Stimulated activated CD4-positive, alpha-beta T cell treated with anti-CD3 and anti-CD28 coated beads, Interleukin-2, amount 100 ng/mL, for 4 hours (primary cell): ENCODE measurements at regions not wholly inside any gene's neighbourhood (a gene's known extent, or its start where the extent isn't known, plus 50 kb on each side); places are given as distances from the start of the nearest gene placed in this dataset.

Experiments used
- DNase-seq: peaks from one replicate; pipeline ENCODE4 v3.0.0-alpha.2; 2020; ENCODE audit warnings: low read depth

- no peak for DNase-seq
These were observed 125.3 kb downstream of the TSHZ3 start for GRCh38 chr19:31223740-31224534.

DNA sequence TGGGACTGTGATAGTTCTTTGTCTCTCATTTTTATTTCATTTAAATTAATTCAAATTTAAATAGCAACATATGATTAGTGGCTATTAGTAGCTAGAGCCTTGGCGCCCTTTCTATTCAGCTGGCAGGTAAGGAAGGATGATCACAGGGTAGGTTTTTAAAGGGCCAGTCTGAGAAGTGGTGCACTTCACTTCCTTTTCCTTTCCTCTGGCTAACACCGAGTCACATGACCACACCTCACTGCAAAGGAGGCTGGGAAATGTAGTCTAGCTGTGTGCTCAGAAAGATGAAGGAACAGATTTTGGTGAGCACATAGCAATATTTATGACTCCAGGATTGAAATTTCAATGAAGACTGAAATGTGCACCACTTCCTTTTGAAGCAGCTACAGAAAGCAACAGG lies 128.7 kb downstream of the TSHZ3 start:
- DNase-seq, result peak; percentile 11

DNA sequence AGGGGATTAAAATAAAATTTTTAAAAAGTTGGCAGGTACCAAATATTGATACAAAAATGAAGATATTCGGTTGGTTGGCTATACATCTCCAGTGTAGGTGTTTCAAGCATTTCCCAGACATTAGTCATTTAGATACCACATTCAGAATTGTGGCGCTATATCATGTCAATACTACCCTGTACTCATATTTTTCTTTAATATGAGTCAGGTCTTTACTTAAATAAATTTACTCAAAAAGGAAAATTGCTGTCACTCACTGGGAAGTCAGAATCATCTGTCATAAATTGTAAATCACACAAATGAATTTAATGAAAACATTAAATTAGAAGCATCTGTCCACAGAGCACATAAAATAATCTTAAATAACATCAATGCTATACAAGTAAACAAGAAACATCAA lies 134.2 kb downstream of the TSHZ3 start:
- DNase-seq, result no peak

DNA sequence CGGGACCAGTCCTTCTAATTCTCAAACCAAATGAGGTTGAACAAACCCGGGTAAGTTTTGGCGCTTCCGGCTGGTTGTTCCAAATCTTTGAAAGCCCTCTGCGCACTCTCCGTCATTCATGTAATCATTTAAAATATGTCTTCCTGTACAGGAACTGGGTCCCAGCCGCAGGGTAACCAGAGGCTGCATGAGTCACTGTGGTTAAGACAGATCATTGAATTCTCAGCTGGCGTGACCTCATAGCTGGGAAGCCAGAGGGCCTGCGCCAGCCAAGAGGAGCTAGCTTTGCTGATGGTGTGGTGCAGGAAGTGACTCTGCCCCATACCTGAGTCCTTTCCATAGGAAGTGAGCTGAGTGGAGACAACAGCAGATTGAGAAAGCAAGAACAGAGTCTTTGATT lies 135.2 kb downstream of the TSHZ3 start:
- DNase-seq, result peak; percentile 85

DNA sequence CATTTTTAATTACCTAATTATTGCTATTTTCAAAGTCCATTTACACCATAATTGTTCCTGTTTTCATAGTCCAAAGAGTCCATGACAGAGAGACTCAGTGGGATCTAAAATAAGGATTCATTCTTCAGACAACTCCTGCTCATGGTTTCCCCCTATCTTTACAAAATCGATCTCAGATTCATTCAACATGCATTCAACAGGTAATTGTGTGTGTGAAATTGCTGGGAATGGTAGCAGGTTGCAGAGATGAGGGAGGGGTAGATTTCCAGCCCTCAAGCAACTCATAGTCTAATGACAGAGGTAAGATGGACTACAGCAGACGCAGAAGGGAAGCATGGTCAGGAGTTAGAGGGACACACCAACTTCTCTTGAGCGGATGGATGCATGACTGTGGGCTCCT lies 138.1 kb downstream of the TSHZ3 start:
- no peak for DNase-seq

- DNase-seq, result no peak
These were observed 143.2 kb downstream of the TSHZ3 start for GRCh38 chr19:31205887-31206518.

- DNase-seq, result no peak
These were observed 145.1 kb downstream of the TSHZ3 start for GRCh38 chr19:31204115-31204514.

DNA sequence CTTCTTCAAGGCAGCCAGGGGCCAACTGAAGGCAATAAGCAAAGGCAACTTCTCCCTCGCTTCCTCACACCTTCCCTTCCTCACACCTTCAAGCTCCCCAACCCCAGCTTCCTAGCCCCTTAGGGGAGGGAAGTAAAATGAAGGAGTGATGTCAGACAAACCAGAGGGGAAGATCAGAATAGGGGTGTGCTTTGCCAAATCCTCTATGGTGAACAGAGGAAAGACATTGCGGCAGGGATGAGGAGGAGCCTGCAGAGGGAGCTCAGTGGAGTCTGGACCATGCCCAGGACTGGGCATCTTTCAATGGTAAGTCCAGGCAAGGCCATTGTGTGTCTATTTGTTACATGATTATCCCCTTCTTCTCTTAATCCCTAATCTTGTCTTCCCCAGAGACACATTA lies 164.0 kb downstream of the TSHZ3 start:
- DNase-seq, result no peak

DNA sequence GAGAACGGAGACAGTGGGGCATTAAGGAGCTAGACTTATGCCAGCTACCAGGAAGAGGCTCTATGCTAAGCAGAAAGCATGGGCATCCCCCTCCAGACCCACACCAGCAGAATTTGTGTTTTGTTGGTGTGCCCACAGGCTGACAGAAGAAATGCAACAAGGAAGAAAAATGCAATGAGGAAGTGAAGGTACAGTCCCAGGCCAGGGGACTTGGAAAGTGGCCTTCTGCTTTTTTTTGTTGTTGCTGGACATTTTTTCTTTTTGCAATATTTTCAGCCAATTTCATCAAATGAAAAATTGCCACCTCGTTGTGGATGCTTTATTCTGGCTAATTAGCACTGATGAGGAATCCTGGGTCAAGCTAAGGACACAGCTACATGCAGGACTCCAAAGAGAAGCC lies 167.7 kb downstream of the TSHZ3 start:
- DNase-seq, result no peak

GRCh38 chr19:31180907-31181306 lies 168.3 kb downstream of the TSHZ3 start:
- no peak for DNase-seq

DNA sequence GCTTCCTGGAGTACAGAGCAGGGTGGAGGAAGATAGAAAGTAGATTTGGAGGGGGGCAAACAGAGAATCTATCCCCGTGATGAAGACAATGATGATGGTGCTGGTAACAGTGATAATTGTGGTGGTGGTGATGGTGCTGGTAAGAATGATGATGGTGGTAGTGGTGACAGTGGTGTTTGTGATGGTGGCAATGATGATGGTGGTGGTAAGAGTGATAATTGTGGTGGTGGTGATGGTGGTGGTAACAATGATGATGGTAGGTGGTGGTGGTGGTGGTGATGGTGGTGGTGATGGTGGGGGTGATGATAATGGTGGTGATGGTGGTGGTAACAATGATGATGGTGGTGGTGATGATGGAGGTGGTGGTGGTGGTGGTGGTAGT lies 169.8 kb downstream of the TSHZ3 start:
- no peak for DNase-seq

DNA sequence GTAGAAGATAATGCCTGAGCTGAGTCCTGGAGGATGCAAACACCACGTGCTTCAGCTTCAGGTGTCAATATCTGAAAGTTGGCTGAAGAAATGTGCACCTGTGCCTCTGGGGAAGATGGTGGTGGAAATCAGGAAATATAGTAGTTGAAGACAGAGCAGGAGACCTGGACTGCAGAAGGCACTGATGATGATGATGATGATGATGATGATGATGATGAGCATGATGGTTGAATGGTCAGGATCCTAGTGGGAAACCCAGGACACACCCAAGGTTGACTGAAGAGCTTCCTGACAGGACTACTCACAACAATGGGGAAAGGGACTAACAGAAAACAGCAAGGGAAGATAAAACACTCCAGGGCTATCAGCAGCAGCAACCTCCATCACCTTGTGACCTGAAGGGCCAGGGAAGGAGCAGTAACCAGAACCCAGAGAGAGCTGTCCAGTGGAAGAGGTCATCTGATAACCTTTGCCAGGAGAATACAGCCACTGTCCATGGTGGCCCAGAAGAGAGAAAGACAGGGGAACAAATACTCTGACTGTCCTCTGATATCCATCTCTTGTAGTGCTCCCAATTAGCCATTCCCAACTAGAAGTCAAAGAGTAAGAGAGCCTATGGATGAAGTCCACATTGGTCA lies 170.3 kb downstream of the TSHZ3 start:
- no peak for DNase-seq

- no peak for DNase-seq
These were observed 172.0 kb downstream of the TSHZ3 start for GRCh38 chr19:31177246-31177645.

DNA sequence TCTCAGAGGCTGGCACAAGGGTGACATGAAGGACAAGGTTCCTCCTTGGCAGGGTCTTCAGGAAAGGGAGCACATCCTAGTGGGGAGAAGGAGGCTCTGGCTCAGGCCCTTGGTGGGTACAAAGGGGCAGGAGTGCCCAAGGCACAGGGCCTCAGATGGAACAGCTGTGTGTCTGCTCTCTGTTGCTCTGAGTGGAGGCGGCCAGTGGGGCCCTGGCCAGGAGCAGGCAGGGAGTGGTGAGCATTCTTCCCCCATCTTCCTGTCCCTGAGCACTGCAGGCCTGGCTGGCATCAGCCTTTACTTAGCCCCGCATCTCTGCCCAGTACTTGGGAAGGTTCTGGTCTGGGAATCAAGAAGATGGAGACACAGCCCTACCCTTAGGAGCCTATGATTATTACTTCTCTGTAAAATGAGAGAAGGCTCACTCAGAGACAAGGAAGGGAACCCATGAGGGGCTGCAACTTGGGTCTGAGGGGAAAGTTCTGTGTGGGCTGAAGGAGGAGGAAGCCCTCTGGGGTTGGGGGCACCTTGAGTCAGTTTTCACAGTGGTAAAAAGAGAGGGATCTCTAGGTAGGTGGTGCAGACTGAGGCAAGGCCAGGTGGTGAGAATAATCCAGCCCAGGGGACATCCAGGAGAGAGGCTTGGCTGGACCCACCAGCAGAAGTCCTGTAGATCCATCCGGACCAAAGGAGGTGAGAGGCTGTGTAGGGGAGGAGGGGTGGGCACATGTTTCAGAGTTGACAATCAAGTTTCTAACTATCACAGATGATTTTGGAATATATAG lies 173.5 kb downstream of the TSHZ3 start:
- DNase-seq, result no peak

- no peak for DNase-seq
These were observed 174.3 kb downstream of the TSHZ3 start for GRCh38 chr19:31174948-31175347.

DNA sequence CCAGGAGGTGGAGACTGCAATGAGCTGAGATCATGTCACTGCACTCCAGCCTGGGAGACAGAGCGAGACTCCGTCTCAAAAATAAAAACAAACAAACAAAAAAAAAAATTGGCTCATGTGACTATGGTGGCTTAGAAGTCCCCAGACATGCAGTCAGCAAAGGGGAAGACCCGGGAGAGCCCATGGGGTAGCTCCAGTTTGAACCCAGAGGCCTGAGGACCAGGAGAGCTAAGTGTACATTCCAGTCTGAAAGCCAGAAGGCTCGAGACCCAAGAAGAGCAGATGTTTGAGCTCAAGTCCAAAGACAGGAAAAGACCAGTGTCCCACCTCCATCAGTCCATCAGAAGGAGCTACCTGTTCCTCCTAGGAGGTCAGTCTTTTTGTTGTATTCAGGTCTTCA lies 175.2 kb downstream of the TSHZ3 start:
- DNase-seq, result no peak

- DNase-seq, result no peak
These were observed 177.3 kb downstream of the TSHZ3 start for GRCh38 chr19:31171936-31172335.

DNA sequence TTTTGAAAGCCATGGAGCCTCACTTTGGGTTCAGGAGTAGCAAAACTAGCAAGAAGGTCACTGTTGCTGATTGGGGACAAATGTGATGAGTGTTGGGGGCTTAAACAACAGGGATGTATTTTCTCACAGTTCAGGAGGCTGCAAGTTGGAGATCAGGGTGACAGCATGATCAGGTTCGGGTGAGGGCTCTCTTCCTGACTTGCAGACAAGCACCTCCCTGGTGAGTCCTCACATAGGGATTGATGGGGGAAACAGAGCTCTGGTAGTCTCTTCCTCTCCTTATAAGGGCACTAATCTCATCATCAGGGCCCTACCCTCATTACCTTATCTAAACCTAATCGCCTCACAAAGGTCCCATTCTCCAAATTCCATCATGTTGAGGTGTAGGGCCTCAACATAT lies 179.2 kb downstream of the TSHZ3 start:
- DNase-seq, result no peak

- no peak for DNase-seq
These were observed 181.1 kb downstream of the TSHZ3 start for GRCh38 chr19:31168106-31168625.

DNA sequence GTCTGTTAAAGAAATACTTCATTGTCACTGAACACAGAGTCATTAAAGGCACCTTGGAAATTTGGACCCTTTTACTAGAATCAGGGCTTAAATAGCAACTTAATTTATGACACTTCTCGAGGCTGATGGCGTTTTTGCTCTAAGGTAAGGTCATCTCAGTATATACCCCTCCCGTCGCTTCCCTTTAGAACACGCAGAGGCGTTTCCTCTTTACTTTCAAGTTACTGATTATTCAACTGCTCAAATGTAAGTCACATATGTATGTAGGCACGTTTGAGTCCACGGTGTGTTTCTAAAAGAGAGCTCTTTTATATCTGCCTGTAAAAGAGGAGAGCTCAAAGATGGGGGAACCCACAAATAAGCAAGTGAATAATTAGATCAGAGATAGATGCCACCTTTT lies 181.5 kb downstream of the TSHZ3 start:
- DNase-seq, result no peak

DNA sequence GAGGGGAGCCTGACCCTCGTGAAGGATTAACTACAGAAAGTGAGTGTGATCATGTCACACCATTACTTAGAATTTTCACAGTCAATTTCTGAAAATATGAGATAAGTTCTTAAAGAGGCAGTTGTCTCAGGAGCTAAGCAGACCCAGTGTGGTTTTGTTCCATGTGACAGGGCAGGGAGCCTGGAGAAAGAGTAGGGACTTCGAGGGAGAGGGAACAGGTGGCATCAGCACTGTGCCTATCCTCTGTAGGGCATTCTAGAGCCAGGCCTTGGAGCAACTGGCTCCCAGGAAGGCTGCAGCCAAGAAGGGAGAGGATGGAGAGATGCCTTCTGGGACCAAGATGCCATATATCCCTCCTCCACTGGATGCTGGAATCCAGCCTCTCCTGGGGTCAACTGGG lies 183.0 kb downstream of the TSHZ3 start:
- no peak for DNase-seq

- no peak for DNase-seq
These were observed 184.4 kb downstream of the TSHZ3 start for GRCh38 chr19:31164791-31165251.
